Testis (tissue), 2 donors: ENCODE measurements at regions not wholly inside any gene's neighbourhood (a gene's known extent, or its start where the extent isn't known, plus 50 kb on each side); places are given as distances from the start of the nearest gene placed in this dataset.

Source experiments
- POLR2A ChIP-seq: fragments of 450-650 bp; IDR thresholded peaks from one replicate; pipeline ENCODE4 v1.6.1; 2017; ENCODE audit warnings: antibody characterized with exemption, mild to moderate bottlenecking, moderate library complexity
- TF ChIP-seq, protein P1 (sequence below), 3 experiments: fragments of 450-650 bp in 2 of 3; fragments of 200-600 bp in 1 of 3; sonication (generic) in 1 of 3; IDR thresholded peaks; one replicate each; pipeline ENCODE4 v1.5.1; 2016 to 2019; ENCODE audit warnings: antibody characterized with exemption in 3 of 3, mild to moderate bottlenecking in 2 of 3, moderate library complexity in 1 of 3

DNA sequence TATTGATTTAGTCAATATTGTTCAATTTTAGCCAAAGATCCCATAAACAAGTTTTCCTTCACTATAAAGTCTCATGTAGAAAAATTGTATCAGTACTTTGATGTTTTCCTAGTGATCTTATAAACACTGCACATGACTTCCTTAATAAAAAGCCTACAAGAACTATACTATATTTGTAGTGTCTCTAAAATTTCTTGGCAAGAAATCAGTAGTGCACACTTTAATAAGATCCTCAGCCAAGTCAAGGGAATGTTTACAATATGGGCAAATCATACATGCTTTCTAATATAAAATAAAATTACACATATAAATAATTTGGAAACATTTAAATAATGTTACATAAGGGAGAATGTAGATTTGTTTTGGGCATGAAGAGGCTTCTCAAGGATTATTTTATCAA, 203.0 kb upstream of the CCDC179 start:
- TF ChIP-seq, protein P1, sequence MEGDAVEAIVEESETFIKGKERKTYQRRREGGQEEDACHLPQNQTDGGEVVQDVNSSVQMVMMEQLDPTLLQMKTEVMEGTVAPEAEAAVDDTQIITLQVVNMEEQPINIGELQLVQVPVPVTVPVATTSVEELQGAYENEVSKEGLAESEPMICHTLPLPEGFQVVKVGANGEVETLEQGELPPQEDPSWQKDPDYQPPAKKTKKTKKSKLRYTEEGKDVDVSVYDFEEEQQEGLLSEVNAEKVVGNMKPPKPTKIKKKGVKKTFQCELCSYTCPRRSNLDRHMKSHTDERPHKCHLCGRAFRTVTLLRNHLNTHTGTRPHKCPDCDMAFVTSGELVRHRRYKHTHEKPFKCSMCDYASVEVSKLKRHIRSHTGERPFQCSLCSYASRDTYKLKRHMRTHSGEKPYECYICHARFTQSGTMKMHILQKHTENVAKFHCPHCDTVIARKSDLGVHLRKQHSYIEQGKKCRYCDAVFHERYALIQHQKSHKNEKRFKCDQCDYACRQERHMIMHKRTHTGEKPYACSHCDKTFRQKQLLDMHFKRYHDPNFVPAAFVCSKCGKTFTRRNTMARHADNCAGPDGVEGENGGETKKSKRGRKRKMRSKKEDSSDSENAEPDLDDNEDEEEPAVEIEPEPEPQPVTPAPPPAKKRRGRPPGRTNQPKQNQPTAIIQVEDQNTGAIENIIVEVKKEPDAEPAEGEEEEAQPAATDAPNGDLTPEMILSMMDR (IDR thresholded peaks at IDR 0.05): no peak
- no peak for TF ChIP-seq POLR2A
